Amygdala (tissue), 56 donors: ENCODE measurements at regions not wholly inside any gene's neighbourhood (a gene's known extent, or its start where the extent isn't known, plus 50 kb on each side); places are given as distances from the start of the nearest gene placed in this dataset.

Source experiments
- DNase-seq, 56 donors: peaks; one replicate each; lab custom pipeline; 2025; lab: John Stamatoyannopoulos, UW

GRCh38 chr18:28837100-28837499 lies 660.2 kb upstream of the CDH2 start:
- DNase-seq: no peak

GRCh38 chr18:28834889-28835288 lies 658.0 kb upstream of the CDH2 start:
- DNase-seq: no peak

- DNase-seq: no peak
Measured at GRCh38 chr18:28831908-28832307, 655.0 kb upstream of the CDH2 start.

- no peak for DNase-seq
Measured at GRCh38 chr18:28831476-28831875, 654.5 kb upstream of the CDH2 start.

- no peak for DNase-seq
Measured at GRCh38 chr18:28826107-28826506, 649.2 kb upstream of the CDH2 start.

GRCh38 chr18:28824183-28824574 lies 647.2 kb upstream of the CDH2 start:
- DNase-seq: no peak

GRCh38 chr18:28823506-28824182 lies 646.7 kb upstream of the CDH2 start:
- no peak for DNase-seq

- no peak for DNase-seq
Measured at GRCh38 chr18:28820353-28820752, 643.4 kb upstream of the CDH2 start.

GRCh38 chr18:28816155-28816554 lies 639.2 kb upstream of the CDH2 start:
- DNase-seq: no peak

GRCh38 chr18:28814365-28814764 lies 637.4 kb upstream of the CDH2 start:
- no peak for DNase-seq

- DNase-seq: no peak
Measured at GRCh38 chr18:28808373-28808772, 631.4 kb upstream of the CDH2 start.

- DNase-seq: no peak
Measured at GRCh38 chr18:28805491-28805890, 628.6 kb upstream of the CDH2 start.

- no peak for DNase-seq
Measured at GRCh38 chr18:28804512-28805202, 627.7 kb upstream of the CDH2 start.

GRCh38 chr18:28802546-28802945 lies 625.6 kb upstream of the CDH2 start:
- no peak for DNase-seq

- DNase-seq: no peak
Measured at GRCh38 chr18:28801876-28802275, 624.9 kb upstream of the CDH2 start.

- DNase-seq: no peak
Measured at GRCh38 chr18:28794459-28795245, 617.7 kb upstream of the CDH2 start.

- peak in 1 of 56 donors; percentile 25 for DNase-seq
Measured at GRCh38 chr18:28793901-28794300, 617.0 kb upstream of the CDH2 start.

- no peak for DNase-seq
Measured at GRCh38 chr18:28792404-28793086, 615.6 kb upstream of the CDH2 start.

- DNase-seq: no peak
Measured at GRCh38 chr18:28791101-28791500, 614.2 kb upstream of the CDH2 start.

GRCh38 chr18:28789502-28789901 lies 612.6 kb upstream of the CDH2 start:
- peak in 1 of 56 donors; percentile 2 for DNase-seq

- DNase-seq: no peak
Measured at GRCh38 chr18:28786926-28787325, 610.0 kb upstream of the CDH2 start.
